ENCODE measurements at regions not wholly inside any gene's neighbourhood (a gene's known extent, or its start where the extent isn't known, plus 50 kb on each side); places are given as distances from the start of the nearest gene placed in this dataset.

DNA sequence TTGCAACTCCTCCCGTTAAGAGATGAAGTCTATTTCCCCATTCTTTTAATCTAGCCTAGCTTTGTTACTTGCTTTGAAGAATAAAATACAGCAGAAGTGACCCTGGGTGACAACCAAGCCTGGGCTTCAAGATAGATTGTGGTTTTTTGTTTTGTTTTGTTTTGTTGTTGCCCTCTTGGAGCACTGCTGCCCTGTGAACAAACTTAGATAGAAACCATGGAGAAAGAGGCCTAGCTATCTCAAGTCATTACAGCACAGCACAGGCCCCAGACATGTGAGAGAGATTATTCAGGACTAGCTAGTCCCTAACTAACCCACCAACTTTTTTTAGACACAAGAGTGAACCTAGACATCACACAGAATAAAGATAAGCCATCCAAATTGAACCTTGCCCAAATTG is 475.2 kb downstream of the EPHA7 start (continued):
- TF ChIP-seq, protein P1, sequence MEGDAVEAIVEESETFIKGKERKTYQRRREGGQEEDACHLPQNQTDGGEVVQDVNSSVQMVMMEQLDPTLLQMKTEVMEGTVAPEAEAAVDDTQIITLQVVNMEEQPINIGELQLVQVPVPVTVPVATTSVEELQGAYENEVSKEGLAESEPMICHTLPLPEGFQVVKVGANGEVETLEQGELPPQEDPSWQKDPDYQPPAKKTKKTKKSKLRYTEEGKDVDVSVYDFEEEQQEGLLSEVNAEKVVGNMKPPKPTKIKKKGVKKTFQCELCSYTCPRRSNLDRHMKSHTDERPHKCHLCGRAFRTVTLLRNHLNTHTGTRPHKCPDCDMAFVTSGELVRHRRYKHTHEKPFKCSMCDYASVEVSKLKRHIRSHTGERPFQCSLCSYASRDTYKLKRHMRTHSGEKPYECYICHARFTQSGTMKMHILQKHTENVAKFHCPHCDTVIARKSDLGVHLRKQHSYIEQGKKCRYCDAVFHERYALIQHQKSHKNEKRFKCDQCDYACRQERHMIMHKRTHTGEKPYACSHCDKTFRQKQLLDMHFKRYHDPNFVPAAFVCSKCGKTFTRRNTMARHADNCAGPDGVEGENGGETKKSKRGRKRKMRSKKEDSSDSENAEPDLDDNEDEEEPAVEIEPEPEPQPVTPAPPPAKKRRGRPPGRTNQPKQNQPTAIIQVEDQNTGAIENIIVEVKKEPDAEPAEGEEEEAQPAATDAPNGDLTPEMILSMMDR (IDR thresholded peaks at IDR 0.05; ENCODE audit: low read depth, low read length, missing input control), result no peak
- no peak for TF ChIP-seq HNF4A (conservative IDR thresholded peaks at IDR 0.05)

DNA sequence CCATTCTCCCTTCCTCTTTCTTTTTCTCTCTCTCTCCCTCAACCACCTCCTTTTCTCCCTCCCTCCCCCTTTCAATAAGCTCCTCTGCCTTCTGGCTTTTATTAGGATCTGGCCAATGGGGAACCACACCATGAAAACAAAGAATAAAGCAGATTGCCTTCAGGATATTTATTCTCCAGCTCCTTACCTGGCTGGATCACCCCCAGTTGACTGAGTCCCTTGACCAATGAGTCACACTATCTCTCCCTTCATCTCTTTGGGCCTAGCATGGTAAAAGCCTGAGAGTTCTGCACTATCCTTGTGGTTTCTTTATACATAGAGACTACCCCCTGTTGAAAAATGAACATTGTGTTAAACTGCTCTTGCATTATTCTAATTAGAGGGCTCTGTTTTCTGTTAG is 476.8 kb downstream of the EPHA7 start:
- Histone ChIP-seq H3K4me1 (ENCODE audit: control insufficient read depth in 4 of 4, insufficient read depth in 4 of 4, low read length in 3 of 4) (no peaks in the 10 kb centered on the region), H3K36me3 (ENCODE audit: control insufficient read depth in 4 of 4, insufficient read depth in 3 of 4, low read depth in 1 of 4, low read length in 3 of 4) (no peaks in the 10 kb centered on the region), H3K27ac (ENCODE audit: low read depth in 1 of 2, low read length in 2 of 2) (no peak overlapping the region), H3K9ac (ENCODE audit: low read depth in 1 of 2, low read length in 2 of 2) (no peak overlapping the region), H3K27me3 (ENCODE audit: control insufficient read depth in 4 of 4, insufficient read depth in 4 of 4, low read length in 3 of 4) (no peaks in the 10 kb centered on the region), H3K9me3 (ENCODE audit: control insufficient read depth in 4 of 4, low read length in 3 of 4) (no peaks in the 10 kb centered on the region), H3K4me3 (ENCODE audit: low read depth in 1 of 3, low read length in 3 of 3) (no peak overlapping the region)
- no peak for DNase-seq (ENCODE audit: low spot score)
- TF ChIP-seq NR2F2 (IDR thresholded peaks at IDR 0.05), result no peak
- no peak for TF ChIP-seq GABPA (IDR thresholded peaks at IDR 0.05 in 1 of 2, conservative IDR thresholded peaks at IDR 0.05 in 1 of 2)
- TF ChIP-seq, protein P2, sequence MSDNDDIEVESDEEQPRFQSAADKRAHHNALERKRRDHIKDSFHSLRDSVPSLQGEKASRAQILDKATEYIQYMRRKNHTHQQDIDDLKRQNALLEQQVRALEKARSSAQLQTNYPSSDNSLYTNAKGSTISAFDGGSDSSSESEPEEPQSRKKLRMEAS (IDR thresholded peaks at IDR 0.05), result no peak
- TF ChIP-seq FOXA1 (IDR thresholded peaks at IDR 0.05), result no peak

DNA sequence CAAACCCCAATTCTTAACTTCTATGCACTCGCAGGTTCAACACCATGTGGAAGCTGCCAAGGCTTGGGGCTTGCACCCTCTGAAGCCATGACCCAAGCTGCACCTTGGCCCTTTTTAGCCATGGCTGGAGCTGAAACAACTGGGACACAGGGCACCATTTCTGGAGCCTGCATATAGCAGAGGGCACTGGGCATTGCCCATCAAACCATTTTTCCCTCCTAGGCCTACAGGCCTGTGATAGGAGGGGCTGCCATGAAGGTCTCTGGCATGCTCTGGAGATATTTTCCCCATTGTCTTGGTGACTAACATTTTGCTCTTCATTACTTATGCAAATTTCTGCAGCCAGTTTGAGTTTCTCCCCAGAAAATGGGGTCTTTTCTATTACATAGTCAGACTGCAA is 484.7 kb downstream of the EPHA7 start:
- H3K4me3 ChIP-seq (ENCODE audit: low read depth in 1 of 3, low read length in 3 of 3), result no peak overlapping the region
- TF ChIP-seq, protein P3, sequence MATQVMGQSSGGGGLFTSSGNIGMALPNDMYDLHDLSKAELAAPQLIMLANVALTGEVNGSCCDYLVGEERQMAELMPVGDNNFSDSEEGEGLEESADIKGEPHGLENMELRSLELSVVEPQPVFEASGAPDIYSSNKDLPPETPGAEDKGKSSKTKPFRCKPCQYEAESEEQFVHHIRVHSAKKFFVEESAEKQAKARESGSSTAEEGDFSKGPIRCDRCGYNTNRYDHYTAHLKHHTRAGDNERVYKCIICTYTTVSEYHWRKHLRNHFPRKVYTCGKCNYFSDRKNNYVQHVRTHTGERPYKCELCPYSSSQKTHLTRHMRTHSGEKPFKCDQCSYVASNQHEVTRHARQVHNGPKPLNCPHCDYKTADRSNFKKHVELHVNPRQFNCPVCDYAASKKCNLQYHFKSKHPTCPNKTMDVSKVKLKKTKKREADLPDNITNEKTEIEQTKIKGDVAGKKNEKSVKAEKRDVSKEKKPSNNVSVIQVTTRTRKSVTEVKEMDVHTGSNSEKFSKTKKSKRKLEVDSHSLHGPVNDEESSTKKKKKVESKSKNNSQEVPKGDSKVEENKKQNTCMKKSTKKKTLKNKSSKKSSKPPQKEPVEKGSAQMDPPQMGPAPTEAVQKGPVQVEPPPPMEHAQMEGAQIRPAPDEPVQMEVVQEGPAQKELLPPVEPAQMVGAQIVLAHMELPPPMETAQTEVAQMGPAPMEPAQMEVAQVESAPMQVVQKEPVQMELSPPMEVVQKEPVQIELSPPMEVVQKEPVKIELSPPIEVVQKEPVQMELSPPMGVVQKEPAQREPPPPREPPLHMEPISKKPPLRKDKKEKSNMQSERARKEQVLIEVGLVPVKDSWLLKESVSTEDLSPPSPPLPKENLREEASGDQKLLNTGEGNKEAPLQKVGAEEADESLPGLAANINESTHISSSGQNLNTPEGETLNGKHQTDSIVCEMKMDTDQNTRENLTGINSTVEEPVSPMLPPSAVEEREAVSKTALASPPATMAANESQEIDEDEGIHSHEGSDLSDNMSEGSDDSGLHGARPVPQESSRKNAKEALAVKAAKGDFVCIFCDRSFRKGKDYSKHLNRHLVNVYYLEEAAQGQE (IDR thresholded peaks at IDR 0.05), result no peak
- no peak for TF ChIP-seq SP1 (IDR thresholded peaks at IDR 0.05)
- TF ChIP-seq, protein P1 (IDR thresholded peaks at IDR 0.05; ENCODE audit: low read depth, low read length, missing input control), result no peak
- no peak for TF ChIP-seq JUND (IDR thresholded peaks at IDR 0.05)
- TF ChIP-seq TAF1 (conservative IDR thresholded peaks at IDR 0.05), result no peak
- no peak for TF ChIP-seq GABPA (IDR thresholded peaks at IDR 0.05 in 1 of 2, conservative IDR thresholded peaks at IDR 0.05 in 1 of 2)
- TF ChIP-seq, protein P4, sequence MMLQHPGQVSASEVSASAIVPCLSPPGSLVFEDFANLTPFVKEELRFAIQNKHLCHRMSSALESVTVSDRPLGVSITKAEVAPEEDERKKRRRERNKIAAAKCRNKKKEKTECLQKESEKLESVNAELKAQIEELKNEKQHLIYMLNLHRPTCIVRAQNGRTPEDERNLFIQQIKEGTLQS (IDR thresholded peaks at IDR 0.05), result no peak
- no peak for TF ChIP-seq HNF4G (IDR thresholded peaks at IDR 0.05)
- no peaks in the 10 kb centered on the region for H3K36me3 ChIP-seq (ENCODE audit: control insufficient read depth in 4 of 4, insufficient read depth in 3 of 4, low read depth in 1 of 4, low read length in 3 of 4)
- H3K9ac ChIP-seq (ENCODE audit: low read depth in 1 of 2, low read length in 2 of 2), result no peak overlapping the region
- 67% methylated on average over 1 of the region's 1 CpG for WGBS
- H3K27ac ChIP-seq (ENCODE audit: low read depth in 1 of 2, low read length in 2 of 2), result no peak overlapping the region
- H3K4me1 ChIP-seq (ENCODE audit: control insufficient read depth in 4 of 4, insufficient read depth in 4 of 4, low read length in 3 of 4), result no peaks in the 10 kb centered on the region
- no peaks in the 10 kb centered on the region for H3K27me3 ChIP-seq (ENCODE audit: control insufficient read depth in 4 of 4, insufficient read depth in 4 of 4, low read length in 3 of 4)
- DNase-seq (ENCODE audit: low spot score), result no peak
- no peaks in the 10 kb centered on the region for H3K9me3 ChIP-seq (ENCODE audit: control insufficient read depth in 4 of 4, low read length in 3 of 4)

All from liver (tissue), 8 donors.